Stromal cell of bone marrow (primary cell): ENCODE measurements at regions not wholly inside any gene's neighbourhood (a gene's known extent, or its start where the extent isn't known, plus 50 kb on each side); places are given as distances from the start of the nearest gene placed in this dataset.
"Not testable (repeated sequence)": the region's sequence is repeated elsewhere in the genome, so short reads cannot be mapped to it uniquely, and the experiment has no call there.

Experiments
- DNase-seq: peaks from one replicate; pipeline ENCODE4 v3.0.0-alpha.2; 2012; ENCODE audit warnings: low read depth

GRCh38 chr6:85747093-85747492, 104.4 kb upstream of the SYNCRIP start:
- peak; percentile 40 for DNase-seq

DNA sequence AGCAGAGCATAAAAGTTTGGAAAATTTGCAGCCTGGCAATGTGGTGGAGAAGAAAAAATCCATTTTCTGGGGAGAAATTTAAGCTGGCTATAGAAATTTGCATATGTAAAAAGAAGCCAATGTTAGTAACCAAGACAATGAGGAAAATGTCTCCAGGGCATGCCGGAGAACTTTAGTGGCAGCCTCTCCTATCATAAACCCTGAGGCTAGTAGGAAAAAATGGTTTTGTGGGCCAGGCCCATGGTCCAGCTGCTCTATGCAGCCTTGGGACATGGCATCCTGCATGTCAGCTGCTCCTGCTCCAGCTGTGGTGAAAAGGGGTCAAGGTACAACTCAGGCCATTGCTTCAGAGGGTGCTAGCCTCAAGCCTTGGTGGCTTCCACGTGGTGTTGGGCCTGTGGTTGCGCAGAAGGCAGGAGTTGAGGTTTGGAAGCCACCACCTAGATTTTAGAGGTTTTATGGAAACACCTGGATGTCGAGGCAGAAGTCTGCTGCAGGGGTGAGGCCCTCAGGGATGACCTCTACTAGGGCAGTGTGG, 101.8 kb upstream of the SYNCRIP start:
- no peak for DNase-seq

DNA sequence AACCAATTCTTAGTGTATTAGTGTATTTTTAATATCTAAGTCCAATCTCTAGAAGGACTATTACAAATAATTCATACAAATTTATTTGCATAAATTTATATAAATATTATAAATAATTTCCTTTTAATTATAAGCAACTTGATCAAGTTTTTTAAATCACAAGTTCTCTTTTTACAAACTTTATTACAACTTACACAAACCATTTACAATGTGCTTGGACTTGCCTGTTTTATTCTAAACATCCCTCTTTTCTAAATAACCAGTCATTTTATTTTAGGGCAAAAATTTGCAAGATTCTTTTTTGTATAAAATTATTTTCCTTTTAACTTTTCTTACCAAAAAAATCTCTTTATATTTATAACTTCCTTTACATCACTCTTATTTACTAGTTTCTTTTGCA, 83.5 kb upstream of the SYNCRIP start:
- DNase-seq, result no peak

DNA sequence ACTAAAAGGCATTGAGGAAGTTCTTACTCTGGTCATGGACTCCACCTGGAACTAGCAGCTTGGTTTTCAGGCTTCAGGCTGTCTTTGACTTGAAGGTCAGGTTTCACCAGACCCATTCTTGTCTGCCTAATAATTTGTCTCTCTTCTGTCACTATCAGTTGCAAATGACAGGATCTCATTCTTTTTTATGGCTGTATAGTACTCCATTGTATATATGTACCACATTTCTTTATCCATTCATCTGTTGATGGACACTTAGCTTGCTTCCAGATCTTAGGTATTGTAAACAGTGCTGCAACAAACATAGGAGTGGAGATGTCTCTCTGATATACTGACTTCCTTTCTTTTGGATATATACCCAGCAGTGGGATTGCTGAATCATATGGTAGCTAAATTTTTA, 73.1 kb upstream of the SYNCRIP start:
- no peak for DNase-seq

DNA sequence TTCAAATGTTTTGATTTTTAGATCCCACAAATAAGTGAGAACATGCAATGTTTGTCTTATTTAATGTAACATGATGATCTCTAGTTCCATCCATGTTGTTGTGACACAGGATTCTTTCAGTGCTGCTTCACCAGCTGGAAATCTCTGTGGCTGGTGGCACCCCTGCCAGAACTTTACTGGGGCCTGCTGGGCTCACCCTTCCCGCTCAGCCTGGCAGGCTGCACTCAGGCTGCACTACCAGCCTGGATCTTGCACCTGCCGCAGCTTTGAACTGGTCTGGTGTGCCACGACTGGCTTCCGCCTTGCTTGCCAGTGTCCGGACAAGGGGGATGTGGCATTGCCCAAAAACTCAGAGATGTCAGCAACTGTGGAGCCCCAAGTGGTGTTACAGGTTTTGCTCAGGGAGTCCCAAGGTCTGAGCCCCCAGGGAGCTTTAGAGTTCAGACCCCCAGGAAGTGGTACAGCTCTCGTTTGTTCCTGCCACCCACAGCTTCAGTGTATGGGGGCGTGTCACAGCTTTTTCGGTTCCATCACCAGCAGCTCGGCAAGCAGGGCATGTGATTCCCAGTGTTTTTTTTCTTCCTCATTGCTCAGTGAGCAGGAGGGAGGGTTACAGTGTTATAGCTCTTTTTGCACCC, 72.3 kb upstream of the SYNCRIP start:
- DNase-seq, result no peak

- DNase-seq, result no peak
Observed at GRCh38 chr6:85712346-85712745, 69.7 kb upstream of the SYNCRIP start.

DNA sequence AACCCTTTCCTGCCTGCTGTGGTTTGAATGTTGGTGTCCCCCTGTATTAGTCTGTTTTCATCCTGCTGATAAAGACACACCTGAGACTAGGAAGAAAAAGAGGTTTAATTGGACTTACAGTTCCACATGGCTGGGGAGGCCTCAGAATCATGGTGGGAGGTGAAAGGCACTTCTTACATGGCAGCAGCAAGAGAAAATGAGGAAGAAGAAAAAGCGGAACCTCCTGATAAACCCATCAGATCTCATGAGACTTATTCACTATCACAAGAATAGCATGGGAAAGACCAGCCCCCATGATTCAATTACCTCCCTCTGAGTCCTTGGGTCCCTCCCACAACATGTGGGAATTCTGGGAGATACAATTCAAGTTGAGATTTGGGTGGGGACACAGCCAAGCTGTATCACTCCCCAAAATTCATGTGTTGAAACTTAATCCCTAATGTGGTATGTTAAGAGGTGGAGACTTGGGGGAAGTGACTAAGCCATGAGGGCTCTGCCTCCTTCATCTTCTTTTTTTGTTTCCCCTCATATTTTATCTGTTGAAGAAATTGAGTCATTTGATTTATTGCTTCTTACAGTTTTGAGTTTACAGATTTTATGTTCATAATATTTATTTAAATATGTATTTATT, 64.9 kb upstream of the SYNCRIP start:
- DNase-seq, result not testable (repeated sequence)

DNA sequence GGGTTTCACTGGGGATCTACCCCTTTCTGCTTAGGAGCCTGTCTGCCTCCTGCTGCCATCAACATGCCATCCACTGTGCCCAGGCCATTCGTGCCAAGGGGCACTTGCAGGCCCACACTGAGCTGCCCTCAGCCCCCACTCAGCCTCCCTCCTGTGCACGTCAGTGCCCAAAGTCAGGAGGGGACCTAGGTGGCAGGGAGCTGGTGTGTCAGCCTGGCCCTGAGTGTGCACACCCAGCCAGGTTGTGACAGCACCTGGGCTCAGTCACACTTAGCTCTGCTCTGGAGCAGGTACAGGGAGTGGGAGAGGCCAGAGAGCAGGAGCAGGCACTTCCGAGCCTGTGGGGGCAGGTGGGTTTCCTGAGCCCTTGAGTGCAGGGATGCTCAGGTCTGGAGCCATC, 63.6 kb upstream of the SYNCRIP start:
- no peak for DNase-seq

GRCh38 chr6:85705220-85705619, 62.5 kb upstream of the SYNCRIP start:
- DNase-seq, result no peak

DNA sequence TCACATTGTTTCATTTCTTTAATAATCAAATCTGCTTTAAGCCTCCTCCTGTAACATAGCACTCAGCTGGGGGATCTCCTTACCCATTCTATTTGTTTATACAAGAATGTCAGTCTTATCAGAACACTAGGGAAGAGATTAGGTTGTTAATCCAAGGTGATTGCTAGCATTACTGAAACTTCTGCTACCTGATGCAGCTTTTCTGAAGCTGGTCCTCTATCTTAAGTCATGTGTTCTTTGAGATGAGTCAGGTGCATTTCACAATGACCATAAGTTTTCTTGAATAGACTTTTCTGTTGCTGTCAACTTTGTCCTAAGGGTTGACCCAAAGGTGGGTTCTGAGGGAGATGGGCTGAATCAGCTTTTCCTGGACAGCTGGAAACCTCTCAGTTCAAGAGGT, 60.7 kb upstream of the SYNCRIP start:
- no peak for DNase-seq
